22Rv1 (cell line): ENCODE measurements at regions not wholly inside any gene's neighbourhood (a gene's known extent, or its start where the extent isn't known, plus 50 kb on each side); places are given as distances from the start of the nearest gene placed in this dataset.
"Not testable (repeated sequence)": the region's sequence is repeated elsewhere in the genome, so short reads cannot be mapped to it uniquely, and the experiment has no call there.

ENCODE experiments used
- H3K27ac ChIP-seq: fragments of 450-650 bp; 2 replicates; pipeline ENCODE4 v1.5.1; 2017
- CTCF ChIP-seq: fragments of 450-650 bp; IDR thresholded peaks from 2 replicates; pipeline ENCODE4 v1.5.1; 2017; ENCODE audit warnings: mild to moderate bottlenecking
- ZFX ChIP-seq: fragments of 450-650 bp; IDR thresholded peaks from 2 replicates; pipeline ENCODE4 v1.6.1; 2017; ENCODE audit warnings: antibody characterized with exemption, borderline replicate concordance

DNA sequence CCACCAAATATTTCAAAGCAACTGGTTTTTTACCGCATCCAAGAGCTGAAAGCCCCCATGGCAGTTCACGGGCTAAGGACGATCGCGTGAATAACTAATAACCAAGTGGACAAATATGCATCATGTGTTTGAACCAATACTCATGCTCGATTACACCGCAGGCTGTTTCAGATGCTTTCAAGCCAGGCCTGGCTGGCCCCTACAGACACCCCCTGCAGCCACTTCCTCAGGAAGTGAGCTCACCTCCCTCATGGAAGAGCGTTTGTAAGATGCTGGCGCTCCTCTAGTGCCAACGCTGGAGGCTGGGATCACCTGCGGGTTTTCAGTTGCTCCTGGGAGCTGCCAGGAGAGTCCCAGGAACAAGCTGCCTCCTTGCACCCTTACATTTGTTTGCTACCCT is 53.9 kb upstream of the PTCH1 start:
- TF ChIP-seq ZFX (no peak), CTCF (no peak)
- H3K27ac ChIP-seq: no peak overlapping the region

DNA sequence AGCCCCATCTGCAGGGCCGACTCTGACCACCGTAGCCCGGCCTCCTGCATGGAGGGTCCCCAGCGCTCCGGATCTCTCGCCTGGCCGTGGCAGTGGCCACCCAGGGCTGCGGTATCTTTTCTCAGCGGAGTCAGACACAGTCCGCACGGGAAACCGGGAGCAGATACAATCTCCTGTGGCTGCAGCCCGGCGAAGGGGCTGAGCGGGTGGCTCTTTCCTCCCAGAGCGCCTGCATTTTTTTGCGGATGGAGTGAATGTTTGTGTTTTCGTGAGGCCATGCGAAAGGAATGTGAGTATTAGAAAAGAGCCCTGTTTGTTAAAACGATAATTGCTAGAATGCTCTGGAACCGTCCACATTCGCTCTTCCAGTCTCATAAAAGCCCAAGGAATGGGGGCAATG is 53.4 kb upstream of the PTCH1 start:
- TF ChIP-seq CTCF (no peak), ZFX (no peak)
- H3K27ac ChIP-seq: no peak overlapping the region

DNA sequence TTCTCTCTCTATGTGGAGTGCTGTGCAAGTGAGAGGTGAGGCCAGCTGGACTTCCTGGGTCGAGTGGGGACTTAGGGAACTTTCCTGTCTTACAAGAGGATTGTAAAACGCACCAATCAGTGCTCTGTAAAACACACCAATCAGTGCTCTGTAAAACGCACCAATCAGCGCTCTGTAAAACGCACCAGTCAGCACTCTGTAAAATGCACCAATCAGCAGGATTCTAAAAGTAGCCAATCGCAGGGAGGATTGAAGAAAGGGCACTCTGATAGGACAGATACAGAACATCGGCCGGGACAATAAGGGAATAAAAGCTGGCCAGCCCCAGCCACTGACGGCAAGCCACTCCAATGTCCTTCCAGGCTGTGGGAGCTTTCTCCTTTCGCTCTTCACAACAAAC is 52.0 kb upstream of the PTCH1 start:
- not testable (repeated sequence) for H3K27ac ChIP-seq
